Jurkat, Clone E6-1 (cell line): ENCODE measurements at regions not wholly inside any gene's neighbourhood (a gene's known extent, or its start where the extent isn't known, plus 50 kb on each side); places are given as distances from the start of the nearest gene placed in this dataset.

Experiments
- DNase-seq: peaks from one replicate; pipeline ENCODE4 v3.0.0-alpha.2; 2011; ENCODE audit warnings: low read depth, low spot score
- H3K4me3 ChIP-seq: 2 replicates; pipeline ENCODE4 v1.5.1; 2011; ENCODE audit warnings: mild to moderate bottlenecking, low read length, control low read depth, moderate library complexity

DNA sequence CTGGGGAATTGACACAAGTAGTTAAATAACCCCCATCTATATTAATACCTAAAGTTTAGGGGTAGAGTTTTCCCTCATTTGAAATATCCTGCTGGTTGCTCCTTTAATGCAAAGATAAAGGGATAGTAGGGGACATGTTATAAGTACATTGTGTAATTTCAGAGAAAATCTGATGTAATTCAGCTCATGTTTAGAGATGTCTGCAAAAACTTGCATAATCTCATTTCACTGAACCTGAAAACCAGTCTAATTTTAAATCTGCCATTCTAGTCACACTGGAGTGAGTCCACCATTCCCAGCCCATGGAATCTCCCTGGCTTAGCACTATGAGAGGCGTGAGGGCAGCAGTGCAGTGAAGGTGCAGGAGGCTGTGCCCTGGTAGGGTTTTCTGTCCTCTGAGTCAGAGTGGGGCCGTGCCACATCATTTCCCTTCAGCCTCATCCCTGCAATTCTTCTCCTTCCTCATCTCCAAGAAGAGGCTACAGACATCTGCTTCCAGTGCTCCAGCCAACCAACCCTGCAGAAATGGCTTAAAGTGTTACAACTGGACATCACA, 246.3 kb upstream of the UMPS start:
- no peak for DNase-seq
- no peak overlapping the region for H3K4me3 ChIP-seq

DNA sequence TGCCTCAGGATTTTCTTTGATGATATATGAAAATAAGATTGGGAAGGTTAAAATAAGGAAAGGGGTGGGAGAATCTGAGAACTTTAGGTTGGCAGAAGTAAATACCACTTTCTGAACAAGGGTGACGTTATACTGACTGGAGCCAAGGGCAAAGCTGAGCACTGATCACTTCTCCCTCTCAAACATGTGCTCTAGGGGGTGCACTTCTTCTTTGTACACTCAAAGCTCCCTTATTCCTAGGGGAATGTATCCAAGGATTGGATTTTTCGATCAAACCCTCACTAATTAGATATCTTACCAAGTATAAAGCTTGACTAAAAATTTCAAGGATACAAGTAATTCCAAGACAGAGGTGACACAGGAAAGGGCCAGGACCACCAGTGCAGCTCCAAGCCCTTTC, 243.9 kb upstream of the UMPS start:
- no peak overlapping the region for H3K4me3 ChIP-seq
- DNase-seq, result no peak

DNA sequence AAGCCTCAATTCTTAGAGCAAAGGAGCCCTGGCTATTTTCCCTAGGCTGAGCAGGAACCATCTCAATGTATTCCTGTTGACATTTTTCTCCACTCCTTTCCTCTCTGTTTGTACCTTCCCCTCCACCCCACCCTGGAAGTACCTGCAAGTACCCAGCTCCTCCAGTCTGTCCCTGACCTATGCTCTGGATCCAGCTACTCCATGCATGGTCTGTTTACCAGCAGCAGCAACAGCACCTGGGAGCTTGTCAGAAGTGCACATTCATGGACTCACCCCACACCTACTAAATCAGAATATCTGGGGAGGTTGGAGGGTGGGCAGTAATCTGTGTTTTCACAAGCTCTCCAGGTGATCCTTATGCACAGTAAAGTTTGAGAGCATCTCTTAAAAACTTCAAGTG, 240.7 kb upstream of the UMPS start:
- H3K4me3 ChIP-seq, result no peak overlapping the region
- DNase-seq, result no peak

DNA sequence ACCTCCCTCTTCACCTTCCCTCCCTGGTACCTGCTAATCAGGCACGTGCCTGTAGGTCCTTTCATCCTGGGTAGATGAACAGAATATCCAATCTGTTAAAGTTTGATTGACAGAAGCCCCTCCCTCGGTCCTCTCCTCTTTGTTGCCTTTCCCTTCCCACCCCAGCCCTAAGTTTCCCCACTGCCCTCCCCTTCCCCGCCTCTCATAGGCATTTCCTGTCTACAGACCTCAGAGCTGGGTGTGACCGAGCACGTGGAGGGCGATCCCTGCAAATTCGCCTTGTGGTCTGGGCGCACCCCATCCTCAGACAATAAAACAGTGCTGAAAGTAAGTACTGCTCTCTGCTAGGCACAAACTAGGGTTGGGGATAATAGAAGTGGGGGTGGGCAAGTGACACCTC, 239.2 kb upstream of the UMPS start:
- no peak overlapping the region for H3K4me3 ChIP-seq
- DNase-seq, result no peak

DNA sequence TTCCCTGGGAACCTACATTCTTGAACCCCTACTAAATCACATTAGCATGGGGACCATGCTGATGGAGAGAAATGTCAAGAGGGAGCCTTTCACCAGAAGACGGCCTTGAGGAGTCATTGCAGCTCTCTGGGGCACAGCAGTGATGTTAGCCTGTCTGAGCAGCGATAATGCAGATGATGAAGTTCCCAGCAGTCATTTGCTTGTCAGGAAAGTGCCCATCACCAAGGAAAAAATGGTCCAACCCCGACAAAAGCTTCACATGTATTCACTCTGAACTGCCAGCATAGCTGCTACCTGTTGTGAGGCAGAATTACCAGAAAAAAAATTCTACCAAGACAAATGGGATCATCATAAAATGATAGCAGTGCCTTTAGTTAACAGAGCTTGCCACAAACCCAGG, 238.4 kb upstream of the UMPS start:
- DNase-seq, result no peak
- no peak overlapping the region for H3K4me3 ChIP-seq

DNA sequence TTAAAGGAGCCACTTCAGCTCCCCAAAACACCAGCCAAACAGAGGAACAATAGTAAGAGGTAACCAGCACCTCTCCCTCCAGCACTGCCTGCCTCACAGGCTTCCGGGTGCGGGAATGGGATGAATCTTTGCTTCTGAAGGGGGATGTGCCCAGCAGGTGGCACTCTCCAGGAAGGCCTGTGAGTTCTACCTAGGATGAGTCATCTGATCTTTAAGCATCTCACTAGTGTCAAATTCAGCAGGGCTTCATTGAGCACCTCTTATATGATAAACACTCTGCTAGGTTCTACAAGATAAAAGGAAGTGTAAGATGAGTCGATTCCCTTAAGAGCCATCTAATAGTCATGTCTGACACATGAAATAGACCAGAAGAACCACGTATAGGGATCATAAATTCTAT, 237.4 kb upstream of the UMPS start:
- no peak for DNase-seq
- no peak overlapping the region for H3K4me3 ChIP-seq

DNA sequence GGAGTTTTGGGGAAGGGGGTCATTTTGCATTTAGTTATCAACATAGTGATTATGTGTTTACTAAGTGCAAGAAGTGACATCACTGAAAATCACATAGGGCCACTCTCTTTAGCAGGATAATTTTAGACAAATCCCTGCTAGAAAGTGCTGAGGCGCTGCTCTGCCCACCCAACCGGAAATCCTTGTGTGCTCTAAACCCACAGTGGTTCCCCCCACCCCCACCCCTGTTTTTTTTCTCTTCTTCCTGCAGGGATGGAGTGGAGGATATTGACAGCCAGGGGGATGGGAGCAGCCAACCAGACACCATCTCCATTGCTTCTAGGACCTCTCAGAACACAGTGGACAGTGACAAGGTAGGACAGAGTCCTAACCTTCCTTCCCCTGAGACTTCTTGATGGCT, 234.2 kb upstream of the UMPS start:
- no peak overlapping the region for H3K4me3 ChIP-seq
- peak; percentile 5 for DNase-seq

DNA sequence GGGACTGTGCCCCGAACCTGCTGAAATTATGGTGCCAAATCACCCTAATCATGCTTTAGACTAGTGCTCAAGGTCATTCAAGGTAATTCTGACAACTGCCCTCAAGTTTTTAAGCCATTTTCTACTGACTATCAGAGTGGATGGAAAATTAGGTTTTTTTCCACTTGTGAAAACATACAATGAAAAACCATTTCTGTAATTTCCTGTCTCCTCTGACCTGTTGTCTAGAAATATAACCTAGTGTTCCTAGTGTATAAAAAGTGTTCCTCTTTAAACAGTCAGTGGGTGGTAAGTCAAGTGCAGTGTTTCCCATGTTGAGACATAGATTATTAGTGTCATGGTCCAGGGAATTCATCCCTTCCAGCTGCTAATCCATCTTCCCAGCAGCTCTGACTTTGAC, 232.8 kb upstream of the UMPS start:
- DNase-seq, result no peak
- H3K4me3 ChIP-seq, result no peak overlapping the region

DNA sequence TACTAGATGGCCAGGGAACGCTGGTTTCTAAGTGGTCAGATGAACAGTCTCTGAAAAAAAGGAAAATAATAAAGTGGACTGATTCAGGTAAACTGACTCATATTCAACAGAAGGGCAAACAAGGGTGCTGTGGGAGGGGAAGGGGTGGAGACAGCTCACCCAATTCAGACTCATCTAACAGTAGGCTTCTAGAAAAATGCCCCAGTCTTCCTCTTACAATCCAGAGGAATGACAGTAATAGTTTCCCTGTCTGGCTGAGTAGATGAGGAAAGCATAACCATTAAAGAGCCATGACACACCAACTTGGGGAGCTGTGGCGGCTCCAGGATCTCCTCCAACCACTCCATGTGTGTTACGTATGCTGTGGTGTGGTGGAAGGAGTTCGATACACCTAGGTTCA, 231.4 kb upstream of the UMPS start:
- H3K4me3 ChIP-seq, result no peak overlapping the region
- DNase-seq, result no peak

DNA sequence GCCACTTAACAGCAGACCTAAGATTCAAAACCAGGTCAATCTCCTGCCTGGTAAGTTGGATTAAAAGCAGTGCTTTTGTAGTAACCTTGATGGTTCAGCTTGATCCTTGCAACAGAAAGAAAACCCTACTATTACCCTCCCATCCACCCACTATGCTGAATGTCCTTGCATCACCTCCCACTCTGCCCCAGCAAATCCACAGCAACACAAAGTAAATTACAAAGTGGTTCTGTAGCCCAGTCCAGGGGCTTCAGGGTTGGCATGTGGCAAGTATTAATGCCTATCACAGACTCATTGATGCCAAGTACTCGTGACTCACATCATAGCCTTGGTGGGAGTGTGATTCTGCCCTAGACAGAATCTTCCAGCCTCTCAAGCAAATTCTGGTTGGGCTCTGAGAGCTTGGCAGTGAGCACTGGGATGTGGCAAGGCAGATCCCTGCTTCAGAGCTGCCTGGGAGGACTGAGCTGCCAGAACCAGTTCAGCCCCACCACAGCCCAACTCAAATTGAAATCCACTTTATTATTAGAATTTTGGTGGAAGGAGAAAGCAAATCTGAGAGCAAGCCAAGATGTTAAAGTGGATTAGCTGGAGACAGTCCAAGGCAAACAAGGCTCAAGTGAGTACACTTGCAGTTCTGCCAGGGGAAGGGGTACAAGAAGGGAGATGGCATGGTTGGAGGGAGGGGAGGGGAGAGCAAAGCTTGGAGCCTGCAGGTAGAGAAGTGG, 225.8 kb upstream of the UMPS start:
- H3K4me3 ChIP-seq, result no peak overlapping the region
- no peak for DNase-seq

DNA sequence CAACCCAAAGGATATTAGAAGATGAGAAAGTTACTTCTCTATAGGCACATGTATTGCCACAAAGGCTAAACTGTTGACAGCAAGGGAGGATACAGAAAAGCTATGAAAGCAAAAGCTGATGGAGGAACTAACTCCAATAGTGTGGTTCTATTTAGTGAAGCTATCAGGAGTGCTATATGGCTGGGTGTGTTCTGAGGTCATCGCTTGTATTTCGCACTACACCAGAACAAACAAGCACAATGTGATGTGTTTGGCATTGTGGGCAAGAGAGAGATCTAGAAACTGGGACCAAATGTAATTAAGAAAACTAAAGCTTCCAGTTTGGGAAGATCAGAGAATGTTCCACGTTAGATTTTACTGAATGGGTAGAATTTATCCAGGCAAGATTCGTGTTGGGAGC, 220.4 kb upstream of the UMPS start:
- no peak overlapping the region for H3K4me3 ChIP-seq
- no peak for DNase-seq

DNA sequence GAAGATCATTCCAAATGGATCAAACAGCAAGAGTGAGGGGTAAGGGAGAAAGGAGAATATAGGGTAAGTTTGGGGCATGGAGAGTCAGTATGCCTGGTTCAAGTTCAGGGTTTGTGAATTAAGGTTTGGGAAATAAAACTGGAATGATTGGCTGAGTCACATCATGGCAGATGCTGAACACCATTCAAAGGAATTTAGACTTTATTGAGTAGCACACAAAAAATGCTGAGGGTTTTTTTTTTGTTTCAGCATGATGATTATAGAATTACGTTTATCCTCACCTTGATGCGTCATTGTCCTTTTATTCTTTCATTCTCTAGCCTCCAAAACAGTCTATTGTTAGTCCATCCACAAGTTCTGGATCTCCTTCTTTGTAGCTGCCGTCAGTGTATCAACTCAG, 220.0 kb upstream of the UMPS start:
- no peak for DNase-seq
- H3K4me3 ChIP-seq, result no peak overlapping the region

DNA sequence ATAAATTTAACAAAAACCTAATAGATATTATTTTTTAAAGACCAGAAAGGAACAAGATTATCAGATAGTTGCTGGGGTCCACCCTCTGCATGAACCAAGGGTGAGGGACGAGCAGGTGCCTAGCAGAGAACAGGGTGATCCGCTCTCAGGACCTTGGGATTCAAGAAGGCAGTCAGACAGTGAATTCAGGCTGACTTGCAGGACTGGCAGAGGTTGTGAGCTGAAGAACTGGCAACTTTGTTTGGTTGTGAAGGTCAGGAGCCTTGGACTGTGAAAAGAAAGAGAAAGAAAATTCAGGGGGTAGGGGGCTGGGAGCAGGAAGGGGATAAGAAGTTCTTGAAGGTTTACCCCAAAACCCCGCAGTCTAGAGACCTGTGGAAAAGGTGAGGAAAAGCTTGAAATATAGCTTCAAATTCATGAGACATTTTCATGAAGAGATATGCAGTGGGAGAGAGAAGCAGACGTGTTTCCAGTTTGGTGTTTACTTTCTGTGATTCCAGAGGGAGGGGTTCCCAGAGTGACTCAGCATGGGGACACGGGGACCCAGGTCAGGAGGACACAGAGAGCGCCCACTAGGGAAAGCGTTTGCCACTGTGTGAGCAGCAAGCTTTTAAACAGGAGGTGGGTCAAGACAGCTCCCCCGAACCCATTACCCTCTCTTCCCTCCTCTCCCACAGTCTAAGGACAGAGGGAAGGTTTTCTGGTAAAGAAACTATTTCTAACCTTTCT, 217.2 kb upstream of the UMPS start:
- no peak for DNase-seq
- H3K4me3 ChIP-seq, result no peak overlapping the region

DNA sequence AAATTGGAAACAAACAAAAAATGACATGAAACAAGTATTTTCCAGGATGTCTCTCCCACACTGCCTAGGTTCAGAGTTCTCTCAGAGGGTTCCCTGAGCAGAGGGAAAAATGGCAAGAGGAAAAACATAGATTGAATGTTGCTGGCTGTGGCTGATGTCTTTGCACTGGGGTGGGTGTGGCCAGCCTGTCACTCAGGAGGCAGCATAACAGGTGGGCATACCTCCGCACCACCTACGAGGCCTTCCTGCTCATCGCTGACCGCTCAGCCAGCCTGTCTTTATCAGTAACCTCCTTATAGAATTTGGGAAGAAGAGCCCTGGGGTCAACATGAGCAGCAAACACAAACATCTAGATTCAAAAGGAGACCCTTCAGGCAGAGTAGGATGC, 216.6 kb upstream of the UMPS start:
- H3K4me3 ChIP-seq, result no peak overlapping the region

DNA sequence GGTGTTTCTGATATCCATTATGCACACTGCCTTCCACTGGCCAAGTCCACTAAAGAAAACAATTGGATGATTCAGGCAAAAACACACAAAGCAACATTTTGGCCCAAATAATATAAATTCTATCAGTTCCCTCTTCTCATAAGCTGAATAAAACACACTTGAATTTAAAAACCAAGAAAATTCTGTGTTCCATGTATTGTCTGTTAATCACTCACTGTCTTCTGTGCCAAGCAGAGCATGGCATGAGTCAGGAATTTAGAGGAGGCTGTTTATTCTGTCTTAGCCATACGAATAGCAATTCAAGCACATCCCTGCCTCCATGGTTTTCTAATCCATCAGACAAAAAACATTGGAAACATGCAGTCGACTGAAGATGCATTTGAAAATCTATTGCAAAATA, 215.6 kb upstream of the UMPS start:
- H3K4me3 ChIP-seq, result no peak overlapping the region
- no peak for DNase-seq

More for the DNA sequence above, 216.6 kb upstream of the UMPS start:
- DNase-seq, result no peak

DNA sequence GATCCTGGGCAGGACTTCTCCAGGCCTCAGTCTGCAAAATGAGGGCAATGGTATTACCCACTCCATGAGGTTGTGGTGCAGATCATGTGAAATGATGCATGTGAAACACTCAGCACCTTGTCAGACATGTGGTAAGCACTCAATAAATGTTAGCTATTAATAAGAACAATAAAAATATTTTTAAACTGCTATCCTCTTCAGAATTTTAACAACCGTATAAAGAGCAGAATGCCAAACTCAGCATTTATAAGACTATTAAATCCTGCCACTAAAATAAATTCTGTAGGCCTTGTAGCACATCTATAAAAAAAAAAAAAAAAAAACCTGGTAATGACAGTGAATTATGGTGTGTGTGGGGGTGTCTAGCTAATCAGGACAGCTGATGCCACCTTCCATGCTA, 213.9 kb upstream of the UMPS start:
- no peak for DNase-seq
- H3K4me3 ChIP-seq, result no peak overlapping the region

DNA sequence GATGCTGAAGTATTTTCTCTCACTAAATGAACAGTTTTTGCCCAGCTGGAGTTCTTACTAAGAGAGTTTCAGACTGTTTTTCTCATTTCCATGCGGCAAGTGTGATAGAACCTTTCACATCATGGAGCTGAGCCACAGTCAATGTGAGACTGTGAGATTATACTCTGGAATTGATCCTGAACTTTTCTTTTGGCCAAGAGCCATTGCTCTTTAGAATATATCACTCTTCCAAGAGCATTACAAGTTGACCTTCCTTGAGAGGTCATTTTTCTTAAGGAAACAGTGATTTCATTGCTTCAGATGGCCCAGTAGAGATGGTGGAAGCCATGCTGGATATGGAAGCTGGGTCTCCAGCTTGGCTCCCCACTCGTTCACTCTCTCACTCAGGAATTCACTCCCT, 212.9 kb upstream of the UMPS start:
- DNase-seq, result no peak
- H3K4me3 ChIP-seq, result no peak overlapping the region

DNA sequence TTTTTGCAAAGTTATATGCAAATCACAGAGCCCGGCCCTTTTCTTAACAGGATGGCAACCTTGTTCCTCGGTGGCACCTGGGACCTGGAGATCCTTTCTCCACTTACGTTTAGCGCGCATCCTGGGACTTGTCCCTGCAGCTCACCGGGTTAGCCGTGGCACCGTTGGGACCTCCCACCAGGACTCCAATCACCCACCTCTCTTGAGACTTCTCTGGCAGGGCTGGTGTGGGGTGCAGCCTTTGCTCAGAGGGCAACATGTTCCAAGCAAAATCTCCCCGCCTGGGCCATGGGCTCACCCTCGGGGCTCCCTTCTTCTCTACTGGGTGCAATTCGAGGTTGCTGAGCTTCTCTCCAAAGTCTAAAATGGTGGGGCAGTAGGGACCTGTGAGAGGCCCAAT, 211.9 kb upstream of the UMPS start:
- DNase-seq, result no peak
- H3K4me3 ChIP-seq, result no peak overlapping the region

DNA sequence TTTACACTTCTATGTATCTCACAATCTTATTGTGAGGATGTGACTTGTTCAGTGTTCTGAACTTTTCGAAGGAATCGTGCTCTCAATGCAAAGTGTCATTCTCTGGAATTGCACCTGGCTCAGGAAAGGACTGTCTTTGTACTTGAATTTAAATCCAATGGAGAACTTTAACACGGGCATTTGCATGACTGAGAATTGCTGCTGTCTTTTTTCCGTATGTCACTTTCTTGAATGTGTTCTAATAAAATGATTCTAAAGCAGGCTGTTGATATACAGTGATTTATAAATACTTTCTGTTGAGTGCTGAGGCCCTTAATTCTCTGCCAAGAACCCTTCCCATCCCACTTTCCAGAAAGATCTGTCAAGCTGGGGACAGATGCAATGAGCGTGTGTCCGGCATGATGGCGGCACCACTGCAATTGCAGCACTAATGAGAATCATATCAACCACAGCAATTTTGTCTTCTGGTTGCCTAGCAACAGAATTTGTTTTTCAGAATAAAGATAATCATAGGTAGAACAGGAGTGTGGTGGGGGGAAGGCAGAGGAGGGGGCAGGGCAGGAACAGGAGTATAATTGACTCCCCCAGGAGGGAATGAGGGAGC, 210.6 kb upstream of the UMPS start:
- H3K4me3 ChIP-seq, result no peak overlapping the region
- DNase-seq, result no peak

DNA sequence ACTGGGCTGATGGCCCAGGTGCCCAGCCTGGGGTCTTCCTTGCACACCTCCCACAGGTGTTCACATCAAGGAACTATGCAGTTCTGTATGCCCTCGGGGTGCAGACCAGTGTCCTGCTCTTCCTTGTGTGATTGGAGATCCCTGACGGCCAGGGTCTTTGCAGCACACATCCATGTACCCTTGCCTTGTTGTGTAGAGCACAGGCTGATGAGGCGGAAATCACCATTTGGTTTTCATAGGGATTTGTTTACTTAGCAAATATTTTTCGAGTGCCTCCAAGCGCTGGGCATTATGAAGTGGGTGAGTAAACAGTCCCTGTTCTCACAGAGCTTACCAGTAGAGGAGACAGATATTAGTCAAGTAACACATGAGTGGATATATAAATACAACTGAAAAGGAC, 209.3 kb upstream of the UMPS start:
- DNase-seq, result no peak
- no peak overlapping the region for H3K4me3 ChIP-seq
